K562 (cell line): ENCODE measurements at regions not wholly inside any gene's neighbourhood (a gene's known extent, or its start where the extent isn't known, plus 50 kb on each side); places are given as distances from the start of the nearest gene placed in this dataset.

ENCODE experiments used
- ATAC-seq: fragments of 200-7000 bp; cut with Tn5 transposase; 3 replicates; pipeline ENCODE4 v1.9.1; 2020; ENCODE audit warnings: moderate library complexity
- BruUV-seq: library from RNA; stranded (reverse); fragments of 400-500 nt; replicated peaks from 2 replicates; lab custom pipeline; 2021; lab: Mats Ljungman, UMichigan
- CTCF ChIA-PET: fragments of 300-600 bp; formaldehyde crosslinking; extraction: SDS; loops from one replicate; lab custom pipeline; 2021; ENCODE audit warnings: low intra/inter-chr PET ratio; lab: Yijun Ruan, JAX
- POLR2A ChIA-PET: fragments of 300-600, 350-650 bp; sonication (Branson Sonifier 250); formaldehyde crosslinking; extraction: SDS; loops from one replicate; lab custom pipeline; 2021; ENCODE audit warnings: antibody characterized with exemption, inconsistent platforms; lab: Yijun Ruan, JAX
- DNase-seq, 4 experiments: peaks; one replicate each; pipeline versions ENCODE4 v3.0.0 to v3.0.0-alpha.2; 2011 to 2018; ENCODE audit warnings: low spot score in 3 of 4, mixed read lengths in 3 of 4; ENCODE audit errors: extremely low read depth in 1 of 4
- FAIRE-seq: peaks from 2 replicates; lab custom pipeline; 2011; peaks lifted over from hg19 to GRCh38; lab: Jason Lieb, UNC
- H2AFZ ChIP-seq: 2 replicates; pipeline ENCODE4 v1.6.0; 2011; ENCODE audit warnings: low read depth, low read length, control low read depth, inconsistent platforms
- H3K27ac ChIP-seq: fragments of 200-600 bp; 3 replicates; pipeline ENCODE4 v1.8.0; 2011; ENCODE audit warnings: low read depth, mild to moderate bottlenecking, control low read depth, inconsistent platforms, low read length, moderate library complexity, mixed read lengths; ENCODE audit errors: extremely low read depth
- H3K27me3 ChIP-seq, 2 experiments: fragments of 300-600 bp in 1 of 2; 2 replicates in 1 of 2; 3 replicates in 1 of 2; pipeline versions ENCODE4 v1.6.0 to v1.8.0; 2011; ENCODE audit warnings: inconsistent platforms in 2 of 2, low read length in 2 of 2, mild to moderate bottlenecking in 1 of 2, mixed read lengths in 1 of 2, moderate library complexity in 1 of 2; ENCODE audit not compliant: control insufficient read depth in 2 of 2, insufficient read depth in 2 of 2
- H3K36me3 ChIP-seq: fragments of 300-600 bp; 3 replicates; pipeline ENCODE4 v1.8.0; 2011; ENCODE audit warnings: mild to moderate bottlenecking, low read length, inconsistent platforms; ENCODE audit not compliant: control insufficient read depth, insufficient read depth
- H3K4me1 ChIP-seq, 2 experiments: fragments of 200-600 bp in 1 of 2; replicated peaks in 1 of 2; 2 replicates in 1 of 2; 3 replicates in 1 of 2; pipeline versions ENCODE4 v1.5.1 to v1.8.0; 2011; ENCODE audit warnings: inconsistent platforms in 2 of 2, low read length in 2 of 2, mild to moderate bottlenecking in 1 of 2, mixed read lengths in 1 of 2, moderate library complexity in 1 of 2; ENCODE audit not compliant: control insufficient read depth in 2 of 2, insufficient read depth in 2 of 2
- H3K4me2 ChIP-seq: 2 replicates; pipeline ENCODE4 v1.6.1; 2011; ENCODE audit warnings: low read length, control low read depth, inconsistent platforms, mixed read lengths; ENCODE audit not compliant: insufficient read depth
- H3K4me3 ChIP-seq: fragments of 200-600 bp; sonication (generic), shearing (Covaris generic); 2 replicates; pipeline ENCODE4 v1.5.1; 2016; ENCODE audit warnings: control low read depth, inconsistent platforms
- H3K79me2 ChIP-seq: fragments of 200-600 bp; 3 replicates; pipeline ENCODE4 v1.8.0; 2011; ENCODE audit warnings: low read length, inconsistent platforms; ENCODE audit not compliant: control insufficient read depth, insufficient read depth
- H3K9ac ChIP-seq, 2 experiments: 2 replicates each; pipeline versions ENCODE4 v1.6.0 to v1.6.1; 2011; ENCODE audit warnings: low read depth in 2 of 2, low read length in 2 of 2, control low read depth in 1 of 2, inconsistent platforms in 1 of 2, mild to moderate bottlenecking in 1 of 2, mixed read lengths in 1 of 2; ENCODE audit not compliant: insufficient read depth in 1 of 2
- H3K9me1 ChIP-seq: one replicate; pipeline ENCODE4 v1.6.0; 2011; ENCODE audit warnings: inconsistent platforms, mild to moderate bottlenecking, low read length, moderate library complexity; ENCODE audit not compliant: control insufficient read depth, insufficient read depth
- H3K9me3 ChIP-seq: replicated peaks from 2 replicates; pipeline ENCODE4 v1.5.1; 2011; ENCODE audit warnings: low read depth, low read length, inconsistent platforms; ENCODE audit not compliant: control insufficient read depth, insufficient read depth
- H4K20me1 ChIP-seq: replicated peaks from 2 replicates; pipeline ENCODE4 v1.6.1; 2011; ENCODE audit warnings: low read length, inconsistent platforms, mixed read lengths; ENCODE audit not compliant: control insufficient read depth, insufficient read depth
- LCOR ChIP-seq: sonication (generic); formaldehyde crosslinking; IDR thresholded peaks from 2 replicates; pipeline ENCODE4 v1.8.0; 2022; ENCODE audit warnings: mild to moderate bottlenecking, missing genetic modification reagents
- MCM3 ChIP-seq: fragments of 450-650 bp; IDR thresholded peaks from 2 replicates; pipeline ENCODE4 v1.6.1; 2016
- SREBF1 ChIP-seq: fragments of 150-350 bp; IDR thresholded peaks from 2 replicates; pipeline ENCODE4 v1.6.1; 2014; ENCODE audit warnings: antibody characterized with exemption, low read depth, low read length, borderline replicate concordance
- ZKSCAN8 ChIP-seq: fragments of 200-800 bp; sonication (Bioruptor generic); IDR thresholded peaks from 2 replicates; pipeline ENCODE4 v1.6.1; 2016; ENCODE audit warnings: missing genetic modification characterization, missing compliant biosample characterization
- ZNF766 ChIP-seq: fragments of 200-800 bp; sonication (Bioruptor generic); conservative IDR thresholded peaks from 2 replicates; pipeline ENCODE4 v1.6.1; 2016; ENCODE audit warnings: missing genetic modification characterization, missing compliant biosample characterization
- WGBS: fragments of 100-300 bp; shearing (Covaris generic); methylation state at CpG from one replicate; pipeline ENCODE4 v1.1.6; 2016; ENCODE audit warnings: low coverage, mixed read lengths; ENCODE audit not compliant: insufficient coverage; ENCODE audit errors: missing lambda C conversion rate; 5-methylcytosine and 5-hydroxymethylcytosine counted together
- in situ Hi-C: fragments of 300-500 bp; cut with MboI; formaldehyde crosslinking; loops from 4 replicates; pipeline ENCODE4 v1.15.0; 2018; ENCODE audit warnings: inconsistent platforms, mixed read lengths
- intact Hi-C: fragments of 100-400 bp; cut with micrococcal nuclease; formaldehyde crosslinking; loops from 2 replicates; pipeline ENCODE4 v1.14.2; 2022
- TF ChIP-seq, protein P1 (sequence below): sonication (generic); formaldehyde crosslinking; IDR thresholded peaks from 2 replicates; pipeline ENCODE4 v1.4.0; 2020; ENCODE audit warnings: mild to moderate bottlenecking, missing genetic modification reagents
- TF ChIP-seq, protein P2 (sequence below): fragments of 250-450 bp; sonication (Bioruptor Pico); IDR thresholded peaks from 2 replicates; pipeline ENCODE4 v1.4.0; 2020; ENCODE audit warnings: mild to moderate bottlenecking, moderate library complexity

DNA sequence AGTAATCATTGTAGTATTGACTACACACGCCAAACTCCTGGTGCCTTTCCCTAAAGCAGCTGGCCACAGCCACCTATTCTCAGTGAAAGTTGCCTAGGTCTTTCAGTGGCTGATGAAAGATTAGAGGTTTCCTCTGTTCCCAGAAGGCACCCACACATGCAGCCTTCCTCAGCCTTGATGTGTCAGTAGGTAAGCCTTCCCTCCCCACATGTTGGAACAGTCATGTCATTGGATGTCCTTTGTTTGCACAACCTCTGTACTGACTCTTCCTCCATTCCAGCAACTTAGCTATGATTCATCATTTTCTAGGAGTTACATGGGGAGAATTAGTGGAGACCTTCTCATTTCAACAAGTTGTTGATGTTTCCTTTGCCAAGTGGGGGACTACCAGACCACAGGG, 630.8 kb upstream of the SLC39A10 start:
- Histone ChIP-seq H3K79me2 (no peaks in the 10 kb centered on the region), H3K9me1 (no peaks in the 10 kb centered on the region), H3K4me2 (no peak overlapping the region), H3K27ac (no peak overlapping the region), H3K9me3 (no peaks in the 10 kb centered on the region), H3K36me3 (no peaks in the 10 kb centered on the region), H3K27me3 (no peaks in the 10 kb centered on the region), H3K9ac (no peak overlapping the region), H3K4me3 (no peak overlapping the region), H3K4me1 (no peaks in the 10 kb centered on the region), H4K20me1 (no peaks in the 10 kb centered on the region), H2AFZ (peak overlapping the region; percentile 39; the same call in 1 of the 2 replicates)
- 0% methylated on average over 1 of the region's 1 CpG for WGBS
- no peak for ATAC-seq
- TF ChIP-seq MCM3: no peak
- TF ChIP-seq, protein P1, sequence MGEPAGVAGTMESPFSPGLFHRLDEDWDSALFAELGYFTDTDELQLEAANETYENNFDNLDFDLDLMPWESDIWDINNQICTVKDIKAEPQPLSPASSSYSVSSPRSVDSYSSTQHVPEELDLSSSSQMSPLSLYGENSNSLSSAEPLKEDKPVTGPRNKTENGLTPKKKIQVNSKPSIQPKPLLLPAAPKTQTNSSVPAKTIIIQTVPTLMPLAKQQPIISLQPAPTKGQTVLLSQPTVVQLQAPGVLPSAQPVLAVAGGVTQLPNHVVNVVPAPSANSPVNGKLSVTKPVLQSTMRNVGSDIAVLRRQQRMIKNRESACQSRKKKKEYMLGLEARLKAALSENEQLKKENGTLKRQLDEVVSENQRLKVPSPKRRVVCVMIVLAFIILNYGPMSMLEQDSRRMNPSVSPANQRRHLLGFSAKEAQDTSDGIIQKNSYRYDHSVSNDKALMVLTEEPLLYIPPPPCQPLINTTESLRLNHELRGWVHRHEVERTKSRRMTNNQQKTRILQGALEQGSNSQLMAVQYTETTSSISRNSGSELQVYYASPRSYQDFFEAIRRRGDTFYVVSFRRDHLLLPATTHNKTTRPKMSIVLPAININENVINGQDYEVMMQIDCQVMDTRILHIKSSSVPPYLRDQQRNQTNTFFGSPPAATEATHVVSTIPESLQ (CRISPR knock-in tag): no peak
- peak; percentile 51; the same call in 1 of the 2 replicates for TF ChIP-seq ZNF766 (CRISPR knock-in tag)
- no peak for TF ChIP-seq SREBF1
- no peak for TF ChIP-seq ZKSCAN8 (CRISPR knock-in tag)
- TF ChIP-seq, protein P2, sequence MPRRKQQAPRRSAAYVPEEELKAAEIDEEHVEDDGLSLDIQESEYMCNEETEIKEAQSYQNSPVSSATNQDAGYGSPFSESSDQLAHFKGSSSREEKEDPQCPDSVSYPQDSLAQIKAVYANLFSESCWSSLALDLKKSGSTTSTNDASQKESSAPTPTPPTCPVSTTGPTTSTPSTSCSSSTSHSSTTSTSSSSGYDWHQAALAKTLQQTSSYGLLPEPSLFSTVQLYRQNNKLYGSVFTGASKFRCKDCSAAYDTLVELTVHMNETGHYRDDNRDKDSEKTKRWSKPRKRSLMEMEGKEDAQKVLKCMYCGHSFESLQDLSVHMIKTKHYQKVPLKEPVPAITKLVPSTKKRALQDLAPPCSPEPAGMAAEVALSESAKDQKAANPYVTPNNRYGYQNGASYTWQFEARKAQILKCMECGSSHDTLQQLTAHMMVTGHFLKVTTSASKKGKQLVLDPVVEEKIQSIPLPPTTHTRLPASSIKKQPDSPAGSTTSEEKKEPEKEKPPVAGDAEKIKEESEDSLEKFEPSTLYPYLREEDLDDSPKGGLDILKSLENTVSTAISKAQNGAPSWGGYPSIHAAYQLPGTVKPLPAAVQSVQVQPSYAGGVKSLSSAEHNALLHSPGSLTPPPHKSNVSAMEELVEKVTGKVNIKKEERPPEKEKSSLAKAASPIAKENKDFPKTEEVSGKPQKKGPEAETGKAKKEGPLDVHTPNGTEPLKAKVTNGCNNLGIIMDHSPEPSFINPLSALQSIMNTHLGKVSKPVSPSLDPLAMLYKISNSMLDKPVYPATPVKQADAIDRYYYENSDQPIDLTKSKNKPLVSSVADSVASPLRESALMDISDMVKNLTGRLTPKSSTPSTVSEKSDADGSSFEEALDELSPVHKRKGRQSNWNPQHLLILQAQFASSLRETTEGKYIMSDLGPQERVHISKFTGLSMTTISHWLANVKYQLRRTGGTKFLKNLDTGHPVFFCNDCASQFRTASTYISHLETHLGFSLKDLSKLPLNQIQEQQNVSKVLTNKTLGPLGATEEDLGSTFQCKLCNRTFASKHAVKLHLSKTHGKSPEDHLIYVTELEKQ (CRISPR knock-in tag): no peak
- TF ChIP-seq LCOR (CRISPR knock-in tag): no peak
- no peak for DNase-seq
- in situ Hi-C loops (no loop called here), intact Hi-C loops (no loop called here)
- BruUV-seq: no TSS peak
- ChIA-PET POLR2A (no interaction called here), CTCF (no interaction called here)
- no peak for FAIRE-seq
